IMR-90 (cell line): ENCODE measurements at regions not wholly inside any gene's neighbourhood (a gene's known extent, or its start where the extent isn't known, plus 50 kb on each side); places are given as distances from the start of the nearest gene placed in this dataset.

Experiments used
- ATAC-seq: fragments of 200-7000 bp; cut with Tn5 transposase; 2 replicates; pipeline ENCODE4 v1.9.1; 2020; ENCODE audit warnings: low read depth, mild to moderate bottlenecking, moderate library complexity
- BruUV-seq: library from RNA; stranded (reverse); fragments of 400-500 nt; replicated peaks from 2 replicates; lab custom pipeline; 2021; lab: Mats Ljungman, UMichigan
- CTCF ChIA-PET: fragments of 300-600 bp; formaldehyde crosslinking; extraction: SDS; loops from one replicate; lab custom pipeline; 2021; ENCODE audit warnings: antibody characterized with exemption; lab: Yijun Ruan, JAX
- POLR2A ChIA-PET: fragments of 300-600 bp; sonication (Branson Sonifier 250); formaldehyde crosslinking; loops from one replicate; lab custom pipeline; 2022; ENCODE audit warnings: antibody characterized with exemption; ENCODE audit not compliant: unreplicated experiment; lab: Charles Lee
- DNase-seq: peaks from one replicate; pipeline ENCODE4 v3.0.0; 2013
- H2AFZ ChIP-seq: replicated peaks from 2 replicates; pipeline ENCODE3; 2013; ENCODE audit warnings: low read length, mild to moderate bottlenecking; ENCODE audit not compliant: poor library complexity
- H2AK5ac ChIP-seq: 2 replicates; pipeline ENCODE4 v1.6.1; 2013; ENCODE audit warnings: low read depth, low read length, inconsistent platforms
- H2AK9ac ChIP-seq: replicated peaks from 2 replicates; pipeline ENCODE3; 2013; ENCODE audit warnings: mild to moderate bottlenecking, low read depth, low read length, moderate library complexity; ENCODE audit not compliant: poor library complexity
- H2BK120ac ChIP-seq: 2 replicates; pipeline ENCODE4 v1.6.1; 2013; ENCODE audit warnings: low read depth, low read length, inconsistent platforms
- H2BK15ac ChIP-seq: 3 replicates; pipeline ENCODE4 v1.6.1; 2013; ENCODE audit warnings: low read depth, low read length, inconsistent platforms
- H2BK20ac ChIP-seq: 2 replicates; pipeline ENCODE4 v1.6.1; 2013; ENCODE audit warnings: low read depth, mild to moderate bottlenecking, inconsistent platforms, low read length, moderate library complexity
- H2BK5ac ChIP-seq: 2 replicates; pipeline ENCODE4 v1.6.1; 2013; ENCODE audit warnings: mild to moderate bottlenecking, low read depth, low read length, inconsistent platforms; ENCODE audit not compliant: poor library complexity, severe bottlenecking
- H3K14ac ChIP-seq: replicated peaks from 2 replicates; pipeline ENCODE4 v1.6.1; 2013; ENCODE audit warnings: low read depth, low read length, inconsistent platforms
- H3K18ac ChIP-seq: 2 replicates; pipeline ENCODE4 v1.6.1; 2013; ENCODE audit warnings: low read depth, low read length, control low read depth
- H3K23ac ChIP-seq: 2 replicates; pipeline ENCODE4 v1.6.1; 2013; ENCODE audit warnings: low read depth, low read length, inconsistent platforms
- H3K27ac ChIP-seq: 2 replicates; pipeline ENCODE4 v1.5.1; 2013; ENCODE audit warnings: mild to moderate bottlenecking, control low read depth, low read length; ENCODE audit not compliant: insufficient read depth
- H3K27me3 ChIP-seq: 2 replicates; pipeline ENCODE4 v1.6.1; 2013; ENCODE audit warnings: low read length; ENCODE audit not compliant: control insufficient read depth, insufficient read depth
- H3K36me3 ChIP-seq: 2 replicates; pipeline ENCODE4 v1.6.1; 2013; ENCODE audit warnings: low read length, mixed read lengths; ENCODE audit not compliant: control insufficient read depth, insufficient read depth
- H3K4ac ChIP-seq: 2 replicates; pipeline ENCODE4 v1.6.1; 2013; ENCODE audit warnings: low read depth, low read length, inconsistent platforms
- H3K4me1 ChIP-seq: 2 replicates; pipeline ENCODE4 v1.6.1; 2013; ENCODE audit warnings: low read length, mixed read lengths; ENCODE audit not compliant: control insufficient read depth, insufficient read depth
- H3K4me2 ChIP-seq: 2 replicates; pipeline ENCODE4 v1.6.1; 2013; ENCODE audit warnings: low read depth, mild to moderate bottlenecking, control low read depth, low read length, moderate library complexity
- H3K4me3 ChIP-seq: 2 replicates; pipeline ENCODE4 v1.5.1; 2013; ENCODE audit warnings: low read depth, mild to moderate bottlenecking, control low read depth, low read length, moderate library complexity; ENCODE audit not compliant: insufficient read depth
- H3K56ac ChIP-seq: 2 replicates; pipeline ENCODE4 v1.6.1; 2013; ENCODE audit warnings: low read length, inconsistent platforms; ENCODE audit not compliant: insufficient read depth; ENCODE audit errors: extremely low read depth
- H3K79me1 ChIP-seq, 2 experiments: 2 replicates each; pipeline ENCODE4 v1.6.1; 2013; ENCODE audit warnings: low read length in 2 of 2, inconsistent platforms in 1 of 2, low read depth in 1 of 2
- H3K9ac ChIP-seq: 2 replicates; pipeline ENCODE4 v1.6.1; 2013; ENCODE audit warnings: low read depth, low read length, control low read depth
- H3K9me1 ChIP-seq: 2 replicates; pipeline ENCODE4 v1.6.1; 2013; ENCODE audit warnings: low read length, inconsistent platforms; ENCODE audit not compliant: insufficient read depth
- H3K9me3 ChIP-seq: 2 replicates; pipeline ENCODE4 v1.6.1; 2013; ENCODE audit warnings: low read length; ENCODE audit not compliant: control insufficient read depth, insufficient read depth
- H4K20me1 ChIP-seq: 2 replicates; pipeline ENCODE4 v1.6.1; 2013; ENCODE audit warnings: low read length, inconsistent platforms; ENCODE audit not compliant: insufficient read depth
- H4K5ac ChIP-seq: 2 replicates; pipeline ENCODE4 v1.6.1; 2013; ENCODE audit warnings: mild to moderate bottlenecking, low read depth, low read length, control low read depth
- H4K8ac ChIP-seq, 2 experiments: 2 replicates each; pipeline ENCODE4 v1.6.1; 2013; ENCODE audit warnings: low read depth in 2 of 2, low read length in 2 of 2, control low read depth in 1 of 2, inconsistent platforms in 1 of 2
- H4K91ac ChIP-seq: 2 replicates; pipeline ENCODE4 v1.6.1; 2013; ENCODE audit warnings: low read depth, low read length, inconsistent platforms; ENCODE audit not compliant: insufficient read depth
- BHLHE40 ChIP-seq: fragments of 150-350 bp; IDR thresholded peaks from 2 replicates; pipeline ENCODE4 v1.6.1; 2016; ENCODE audit warnings: mild to moderate bottlenecking, low read depth, low read length
- CEBPB ChIP-seq: IDR thresholded peaks from 2 replicates; pipeline ENCODE4 v1.6.1; 2012; ENCODE audit warnings: low read depth, low read length, improper control_type of control experiment
- FOS ChIP-seq: fragments of 150-350 bp; IDR thresholded peaks from 2 replicates; pipeline ENCODE4 v1.6.1; 2016; ENCODE audit warnings: low read depth, low read length
- MAZ ChIP-seq: IDR thresholded peaks from 2 replicates; pipeline ENCODE4 v1.6.1; 2012; ENCODE audit warnings: low read depth, mild to moderate bottlenecking, low read length, improper control_type of control experiment, moderate library complexity, borderline replicate concordance
- MXI1 ChIP-seq: IDR thresholded peaks from 2 replicates; pipeline ENCODE4 v1.6.1; 2012; ENCODE audit warnings: low read depth, mild to moderate bottlenecking, low read length, moderate library complexity, borderline replicate concordance
- RAD21 ChIP-seq: IDR thresholded peaks from 2 replicates; pipeline ENCODE4 v1.6.1; 2012; ENCODE audit warnings: low read length, improper control_type of control experiment
- whole genome bisulfite sequencing, 2 experiments: methylation state at CpG; one replicate each; pipeline versions ENCODE4 v1.1.5 to v1.1.7; 2013; ENCODE audit warnings: missing lambda C conversion rate in 2 of 2; ENCODE audit not compliant: insufficient read length in 1 of 2; ENCODE audit errors: extremely low coverage in 2 of 2; 5-methylcytosine and 5-hydroxymethylcytosine counted together
- dilution Hi-C: fragments of 300-500 bp; cut with HindIII; formaldehyde crosslinking; loops from one replicate; pipeline ENCODE4 v1.14.3; 2018; ENCODE audit warnings: low sequenced_read_pairs; ENCODE audit not compliant: unreplicated experiment
- in situ Hi-C: fragments of 300-500 bp; cut with MboI; formaldehyde crosslinking; loops from 3 replicates; pipeline ENCODE4 v1.14.3; 2019; ENCODE audit warnings: low sequenced_read_pairs, inconsistent platforms, mixed read lengths
- intact Hi-C: fragments of 100-400 bp; cut with micrococcal nuclease; formaldehyde crosslinking; loops from 2 replicates; pipeline ENCODE4 v1.10.0; 2022
- TF ChIP-seq, protein P1 (sequence below): conservative IDR thresholded peaks from 2 replicates; pipeline ENCODE4 v1.5.1; 2012; ENCODE audit warnings: mild to moderate bottlenecking, low read depth, low read length, improper control_type of control experiment
- TF ChIP-seq, protein P2 (sequence below): fragments of 150-350 bp; IDR thresholded peaks from 2 replicates; pipeline ENCODE4 v1.6.1; 2016; ENCODE audit warnings: low read depth, mild to moderate bottlenecking, low read length, moderate library complexity, borderline replicate concordance

GRCh38 chr5:167644619-167645018 is 646.8 kb upstream of the WWC1 start:
- no peaks in the 10 kb centered on the region for H3K27me3 ChIP-seq
- no peak overlapping the region for H3K18ac ChIP-seq
- intact Hi-C loops (no loop called here), in situ Hi-C loops (no loop called here), dilution Hi-C loops (no loop called here)
- H2AK9ac ChIP-seq = no peak overlapping the region
- peak overlapping the region; percentile 75; the same call in 1 of the 2 replicates for H2BK20ac ChIP-seq
- H4K91ac ChIP-seq = 0 out of 2 replicates have a peak overlapping the region, but pooled peaks have one; percentile 1
- H2AK5ac ChIP-seq = peak overlapping the region; percentile 36; the same call in 1 of the 2 replicates
- no peak overlapping the region for H3K4ac ChIP-seq
- H4K20me1 ChIP-seq = no peaks in the 10 kb centered on the region
- H3K56ac ChIP-seq = no peak overlapping the region
- no peak overlapping the region for H2BK5ac ChIP-seq
- no peak overlapping the region for H2AFZ ChIP-seq
- no TSS peak for BruUV-seq
- no peaks in the 10 kb centered on the region for H3K79me1 ChIP-seq
- no peak overlapping the region for H3K9ac ChIP-seq
- peaks cover 10% of the 10 kb centered on the region; the same call in 1 of the 2 replicates for H3K9me1 ChIP-seq
- no peak overlapping the region for H3K4me2 ChIP-seq
- H3K36me3 ChIP-seq = no peaks in the 10 kb centered on the region
- H3K23ac ChIP-seq = no peak overlapping the region
- H3K4me3 ChIP-seq = no peak overlapping the region
- POLR2A ChIA-PET = no interaction called here
- ATAC-seq = no peak
- 0 out of 4 replicates have a peak overlapping the region, but pooled peaks of 1 of the 2 experiments have one; percentile 2 for H4K8ac ChIP-seq
- WGBS, 2 experiments = no CpG with 5 or more reads among the region's 2 CpGs
- CTCF ChIA-PET = interaction anchor here (0.6 to 1.7 kb wide), 3 partner anchors 8 to 233 kb away, joined by 3 to 4 read pairs (median 3); no protein-coding TSS in a partner anchor
- no peak for TF ChIP-seq RAD21
- TF ChIP-seq, protein P1, sequence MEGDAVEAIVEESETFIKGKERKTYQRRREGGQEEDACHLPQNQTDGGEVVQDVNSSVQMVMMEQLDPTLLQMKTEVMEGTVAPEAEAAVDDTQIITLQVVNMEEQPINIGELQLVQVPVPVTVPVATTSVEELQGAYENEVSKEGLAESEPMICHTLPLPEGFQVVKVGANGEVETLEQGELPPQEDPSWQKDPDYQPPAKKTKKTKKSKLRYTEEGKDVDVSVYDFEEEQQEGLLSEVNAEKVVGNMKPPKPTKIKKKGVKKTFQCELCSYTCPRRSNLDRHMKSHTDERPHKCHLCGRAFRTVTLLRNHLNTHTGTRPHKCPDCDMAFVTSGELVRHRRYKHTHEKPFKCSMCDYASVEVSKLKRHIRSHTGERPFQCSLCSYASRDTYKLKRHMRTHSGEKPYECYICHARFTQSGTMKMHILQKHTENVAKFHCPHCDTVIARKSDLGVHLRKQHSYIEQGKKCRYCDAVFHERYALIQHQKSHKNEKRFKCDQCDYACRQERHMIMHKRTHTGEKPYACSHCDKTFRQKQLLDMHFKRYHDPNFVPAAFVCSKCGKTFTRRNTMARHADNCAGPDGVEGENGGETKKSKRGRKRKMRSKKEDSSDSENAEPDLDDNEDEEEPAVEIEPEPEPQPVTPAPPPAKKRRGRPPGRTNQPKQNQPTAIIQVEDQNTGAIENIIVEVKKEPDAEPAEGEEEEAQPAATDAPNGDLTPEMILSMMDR = no peak
- TF ChIP-seq BHLHE40 = no peak
- TF ChIP-seq, protein P2, sequence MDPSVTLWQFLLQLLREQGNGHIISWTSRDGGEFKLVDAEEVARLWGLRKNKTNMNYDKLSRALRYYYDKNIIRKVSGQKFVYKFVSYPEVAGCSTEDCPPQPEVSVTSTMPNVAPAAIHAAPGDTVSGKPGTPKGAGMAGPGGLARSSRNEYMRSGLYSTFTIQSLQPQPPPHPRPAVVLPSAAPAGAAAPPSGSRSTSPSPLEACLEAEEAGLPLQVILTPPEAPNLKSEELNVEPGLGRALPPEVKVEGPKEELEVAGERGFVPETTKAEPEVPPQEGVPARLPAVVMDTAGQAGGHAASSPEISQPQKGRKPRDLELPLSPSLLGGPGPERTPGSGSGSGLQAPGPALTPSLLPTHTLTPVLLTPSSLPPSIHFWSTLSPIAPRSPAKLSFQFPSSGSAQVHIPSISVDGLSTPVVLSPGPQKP = no peak
- TF ChIP-seq FOS = no peak
- 0 out of 2 replicates have a peak, but pooled peaks have one; percentile 16 for TF ChIP-seq CEBPB
- TF ChIP-seq MAZ = no peak
- no peak for TF ChIP-seq MXI1
- no peak overlapping the region for H3K27ac ChIP-seq
- 0 out of 2 replicates have a peak, but pooled peaks cover 1% of the 10 kb centered on the region for H3K4me1 ChIP-seq
- no peaks in the 10 kb centered on the region for H3K9me3 ChIP-seq
- H2BK120ac ChIP-seq = 0 out of 2 replicates have a peak overlapping the region, but pooled peaks have one; percentile 35
- H2BK15ac ChIP-seq = peak overlapping the region; percentile 19; the same call in 1 of the 3 replicates
- no peak for DNase-seq
- no peak overlapping the region for H3K14ac ChIP-seq
- no peak overlapping the region for H4K5ac ChIP-seq
